Vagina (tissue), 2 donors: ENCODE measurements at regions not wholly inside any gene's neighbourhood (a gene's known extent, or its start where the extent isn't known, plus 50 kb on each side); places are given as distances from the start of the nearest gene placed in this dataset.

Experiments used
- POLR2A ChIP-seq, 2 donors: fragments of 450-650 bp; IDR thresholded peaks; one replicate each; pipeline ENCODE4 v1.6.1; 2017; ENCODE audit warnings: antibody characterized with exemption in 2 of 2, mild to moderate bottlenecking in 2 of 2, moderate library complexity in 2 of 2
- POLR2AphosphoS5 ChIP-seq, 2 donors: sonication (generic); formaldehyde crosslinking; IDR thresholded peaks; one replicate each; pipeline ENCODE4 v1.9.0; 2017; ENCODE audit warnings: antibody characterized with exemption in 2 of 2, mild to moderate bottlenecking in 2 of 2, low read depth in 1 of 2; ENCODE audit not compliant: insufficient read depth in 1 of 2
- TF ChIP-seq, protein P1 (sequence below), 3 experiments: fragments of 450-650 bp in 2 of 3; fragments of 200-600 bp in 1 of 3; sonication (generic) in 1 of 3; IDR thresholded peaks; one replicate each; pipeline ENCODE4 v1.5.1; 2017 to 2019; ENCODE audit warnings: antibody characterized with exemption in 3 of 3, mild to moderate bottlenecking in 2 of 3, moderate library complexity in 2 of 3

DNA sequence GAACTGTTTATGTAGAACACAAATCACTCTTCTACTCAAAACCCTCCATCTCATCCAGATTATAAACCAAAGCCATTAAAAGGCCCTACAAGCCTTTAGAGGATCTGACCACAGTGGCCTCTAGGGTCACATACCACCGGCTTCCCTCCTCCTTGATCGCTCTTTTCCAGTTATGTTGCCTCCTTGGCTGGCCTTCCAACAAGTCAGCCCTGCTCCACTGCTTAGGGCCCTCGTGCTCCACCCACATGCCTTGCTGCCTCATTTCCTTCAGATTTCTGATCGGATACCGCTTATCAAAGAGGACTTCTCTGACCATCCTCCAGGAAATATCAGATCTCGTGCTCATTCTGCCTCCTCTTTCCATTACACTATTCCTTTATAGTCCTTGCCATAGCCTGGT, 139.4 kb upstream of the RAI14 start:
- TF ChIP-seq, protein P1, sequence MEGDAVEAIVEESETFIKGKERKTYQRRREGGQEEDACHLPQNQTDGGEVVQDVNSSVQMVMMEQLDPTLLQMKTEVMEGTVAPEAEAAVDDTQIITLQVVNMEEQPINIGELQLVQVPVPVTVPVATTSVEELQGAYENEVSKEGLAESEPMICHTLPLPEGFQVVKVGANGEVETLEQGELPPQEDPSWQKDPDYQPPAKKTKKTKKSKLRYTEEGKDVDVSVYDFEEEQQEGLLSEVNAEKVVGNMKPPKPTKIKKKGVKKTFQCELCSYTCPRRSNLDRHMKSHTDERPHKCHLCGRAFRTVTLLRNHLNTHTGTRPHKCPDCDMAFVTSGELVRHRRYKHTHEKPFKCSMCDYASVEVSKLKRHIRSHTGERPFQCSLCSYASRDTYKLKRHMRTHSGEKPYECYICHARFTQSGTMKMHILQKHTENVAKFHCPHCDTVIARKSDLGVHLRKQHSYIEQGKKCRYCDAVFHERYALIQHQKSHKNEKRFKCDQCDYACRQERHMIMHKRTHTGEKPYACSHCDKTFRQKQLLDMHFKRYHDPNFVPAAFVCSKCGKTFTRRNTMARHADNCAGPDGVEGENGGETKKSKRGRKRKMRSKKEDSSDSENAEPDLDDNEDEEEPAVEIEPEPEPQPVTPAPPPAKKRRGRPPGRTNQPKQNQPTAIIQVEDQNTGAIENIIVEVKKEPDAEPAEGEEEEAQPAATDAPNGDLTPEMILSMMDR (IDR thresholded peaks at IDR 0.05), result no peak
- TF ChIP-seq POLR2A (IDR thresholded peaks at IDR 0.05) (no peak), POLR2AphosphoS5 (IDR thresholded peaks at IDR 0.05; ENCODE audit: insufficient read depth in 1 of 2, low read depth in 1 of 2) (no peak)
